ENCODE measurements at regions not wholly inside any gene's neighbourhood (a gene's known extent, or its start where the extent isn't known, plus 50 kb on each side); places are given as distances from the start of the nearest gene placed in this dataset.

GRCh38 chr11:130776061-130776419, 140.2 kb downstream of the SNX19 start:
- TF ChIP-seq CTCF (IDR thresholded peaks at IDR 0.05 in 8 of 11, conservative IDR thresholded peaks at IDR 0.05 in 3 of 11) (no peak), POLR2A (IDR thresholded peaks at IDR 0.05) (no peak), POLR2AphosphoS5 (IDR thresholded peaks at IDR 0.05) (no peak)

All from spleen (tissue), 7 donors.